Stimulated activated CD4-positive, alpha-beta T cell treated with anti-CD3 and anti-CD28 coated beads, Interleukin-1b, Interleukin-23, amount 100 ng/mL, for 24 hours (primary cell): ENCODE measurements at regions not wholly inside any gene's neighbourhood (a gene's known extent, or its start where the extent isn't known, plus 50 kb on each side); places are given as distances from the start of the nearest gene placed in this dataset.

Experiments used
- DNase-seq, 4 experiments: peaks; one replicate each; pipeline ENCODE4 v3.0.0-alpha.2; 2020; ENCODE audit warnings: low read depth in 4 of 4, low spot score in 1 of 4

GRCh38 chr4:107115185-107115847 is 79.2 kb upstream of the DKK2 start:
- DNase-seq: no peak

DNA sequence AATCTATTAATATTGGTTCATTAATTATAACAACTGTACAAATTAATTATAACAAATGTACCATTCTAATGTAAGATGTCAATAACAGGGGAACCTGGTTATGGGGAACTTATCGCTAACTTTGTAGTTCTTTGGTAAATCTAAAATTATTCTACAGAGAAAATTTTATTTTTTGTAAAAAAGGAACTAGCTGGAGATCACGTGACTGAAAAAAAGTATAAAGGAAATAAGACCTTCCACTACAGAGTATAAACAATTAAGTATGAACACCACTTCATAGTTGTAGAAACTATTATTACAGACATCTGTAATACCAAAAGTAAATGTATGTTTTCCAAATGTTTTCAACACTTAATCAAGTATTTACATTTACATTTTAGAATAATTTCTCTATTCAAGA is 77.9 kb upstream of the DKK2 start:
- no peak for DNase-seq

- DNase-seq: no peak
Measured at GRCh38 chr4:107098401-107098800, 62.3 kb upstream of the DKK2 start.

DNA sequence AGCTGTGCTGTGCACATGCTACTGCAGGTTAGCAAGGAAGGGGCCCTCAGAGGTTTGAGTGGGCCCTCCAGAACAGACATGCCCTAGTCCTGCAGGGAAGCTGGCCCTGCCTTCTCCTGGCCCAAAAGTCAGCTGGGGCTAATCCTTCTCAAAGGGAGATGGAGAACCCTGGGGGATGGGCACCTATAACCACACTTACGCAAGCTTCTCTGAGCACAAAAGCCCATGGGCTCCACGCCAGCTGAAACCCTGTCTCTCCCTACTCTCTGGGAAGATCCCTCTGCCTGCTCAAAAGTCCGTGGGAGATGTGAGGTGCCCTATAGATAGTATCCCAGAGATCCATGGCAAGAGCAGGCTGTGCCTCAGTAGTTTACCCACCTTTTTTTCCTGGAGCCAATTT is 58.9 kb upstream of the DKK2 start:
- DNase-seq: no peak

- no peak for DNase-seq
Measured at GRCh38 chr4:107094332-107094731, 58.2 kb upstream of the DKK2 start.
